GM19240 (cell line): ENCODE measurements at regions not wholly inside any gene's neighbourhood (a gene's known extent, or its start where the extent isn't known, plus 50 kb on each side); places are given as distances from the start of the nearest gene placed in this dataset.

Source experiments
- DNase-seq: peaks from one replicate; pipeline ENCODE4 v3.0.0; 2011; ENCODE audit warnings: low spot score; ENCODE audit not compliant: insufficient read length

DNA sequence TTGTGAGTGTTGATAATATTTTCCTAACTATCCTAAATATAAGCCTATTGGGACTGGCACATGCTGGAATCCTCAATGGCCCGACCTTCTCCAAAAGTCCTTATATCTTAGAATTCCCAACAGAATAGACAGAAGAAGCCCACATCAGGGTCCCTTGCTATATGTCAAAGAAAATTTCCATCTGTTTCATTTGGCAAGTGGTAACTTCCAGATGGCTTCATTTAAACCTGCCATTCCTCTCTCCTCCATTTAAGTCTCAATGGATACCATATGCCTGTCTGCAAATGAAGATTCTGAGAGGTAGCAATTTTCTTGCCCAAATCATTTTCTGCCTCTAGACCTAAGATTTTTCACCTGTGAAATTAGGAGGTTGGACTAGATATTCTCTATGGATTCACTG is 73.1 kb upstream of the KCNA4 start:
- DNase-seq: no peak

DNA sequence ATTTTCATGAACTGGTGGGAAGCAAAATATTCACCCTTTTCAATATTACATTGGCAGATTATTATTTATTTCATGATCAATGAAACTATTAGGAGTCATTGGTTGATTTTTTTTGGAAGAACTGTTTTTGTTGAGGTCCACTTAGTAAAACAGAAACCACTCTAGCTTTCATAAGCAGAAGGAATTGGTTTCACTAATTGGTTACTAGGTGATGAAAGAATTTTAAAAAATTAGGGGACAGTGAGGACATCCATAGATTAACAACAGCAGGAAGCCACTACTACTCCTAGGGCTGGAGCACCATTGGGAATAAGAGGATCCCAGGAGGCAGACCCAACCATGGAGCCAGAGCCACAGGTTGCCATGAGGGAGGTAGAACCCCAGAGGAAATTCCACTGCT is 74.4 kb upstream of the KCNA4 start:
- DNase-seq: no peak

DNA sequence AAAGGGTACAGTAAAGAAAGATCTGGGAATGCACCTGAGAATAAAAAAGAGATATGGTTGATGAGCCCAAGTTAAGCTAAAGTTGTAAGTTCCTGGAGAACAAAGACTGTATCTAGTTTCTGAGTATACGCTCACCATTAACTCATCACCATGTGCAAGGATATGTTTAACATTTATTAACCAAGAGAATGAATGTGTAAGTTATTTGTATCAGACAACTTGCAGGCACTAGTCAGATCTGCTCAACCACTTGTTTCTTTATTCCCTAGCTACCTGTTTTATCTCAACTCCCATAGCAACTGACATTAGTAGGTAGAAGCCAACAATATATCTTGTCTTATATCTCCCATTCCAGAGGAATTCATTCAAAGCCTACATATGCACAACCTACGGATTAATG is 74.9 kb upstream of the KCNA4 start:
- DNase-seq: no peak

DNA sequence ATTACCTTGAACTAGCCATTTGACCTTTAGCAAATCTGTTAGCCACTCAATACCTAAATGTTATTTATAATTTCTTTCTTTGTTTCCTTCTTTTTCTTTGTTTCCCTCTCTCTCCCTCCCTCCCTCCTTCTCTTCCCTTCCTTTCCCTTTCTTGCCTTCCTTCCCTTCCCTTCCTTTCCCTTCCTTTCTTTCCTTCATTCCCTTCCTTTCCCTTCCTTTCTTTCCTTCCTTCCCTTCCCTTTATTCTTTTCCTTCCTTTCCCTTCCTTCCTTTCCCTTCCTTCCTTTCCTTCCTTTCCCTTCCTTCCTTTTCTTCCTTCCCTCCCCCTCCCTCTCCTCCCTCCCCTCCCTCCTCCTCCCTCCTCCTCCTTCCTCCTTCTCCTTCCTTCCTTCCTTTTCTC is 75.7 kb upstream of the KCNA4 start:
- no peak for DNase-seq

DNA sequence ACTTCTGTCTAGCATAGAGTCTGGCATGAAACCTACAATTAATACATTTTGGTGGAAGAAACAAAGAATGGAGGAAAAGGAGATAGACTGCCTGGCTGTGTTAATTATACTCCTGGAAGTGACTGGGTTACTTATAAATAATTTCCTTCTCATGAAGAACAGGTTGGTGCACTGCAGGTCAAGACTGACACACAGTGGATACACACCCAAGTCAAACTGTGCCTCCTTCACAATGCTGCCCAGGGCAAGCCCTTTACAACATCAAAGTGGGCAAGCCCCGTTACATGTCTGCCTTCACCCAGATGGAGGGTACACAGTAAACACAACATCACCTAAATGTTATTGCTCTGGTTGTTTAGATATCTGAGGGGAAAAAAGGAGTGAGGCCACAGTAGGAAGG is 83.7 kb upstream of the KCNA4 start:
- DNase-seq: no peak

DNA sequence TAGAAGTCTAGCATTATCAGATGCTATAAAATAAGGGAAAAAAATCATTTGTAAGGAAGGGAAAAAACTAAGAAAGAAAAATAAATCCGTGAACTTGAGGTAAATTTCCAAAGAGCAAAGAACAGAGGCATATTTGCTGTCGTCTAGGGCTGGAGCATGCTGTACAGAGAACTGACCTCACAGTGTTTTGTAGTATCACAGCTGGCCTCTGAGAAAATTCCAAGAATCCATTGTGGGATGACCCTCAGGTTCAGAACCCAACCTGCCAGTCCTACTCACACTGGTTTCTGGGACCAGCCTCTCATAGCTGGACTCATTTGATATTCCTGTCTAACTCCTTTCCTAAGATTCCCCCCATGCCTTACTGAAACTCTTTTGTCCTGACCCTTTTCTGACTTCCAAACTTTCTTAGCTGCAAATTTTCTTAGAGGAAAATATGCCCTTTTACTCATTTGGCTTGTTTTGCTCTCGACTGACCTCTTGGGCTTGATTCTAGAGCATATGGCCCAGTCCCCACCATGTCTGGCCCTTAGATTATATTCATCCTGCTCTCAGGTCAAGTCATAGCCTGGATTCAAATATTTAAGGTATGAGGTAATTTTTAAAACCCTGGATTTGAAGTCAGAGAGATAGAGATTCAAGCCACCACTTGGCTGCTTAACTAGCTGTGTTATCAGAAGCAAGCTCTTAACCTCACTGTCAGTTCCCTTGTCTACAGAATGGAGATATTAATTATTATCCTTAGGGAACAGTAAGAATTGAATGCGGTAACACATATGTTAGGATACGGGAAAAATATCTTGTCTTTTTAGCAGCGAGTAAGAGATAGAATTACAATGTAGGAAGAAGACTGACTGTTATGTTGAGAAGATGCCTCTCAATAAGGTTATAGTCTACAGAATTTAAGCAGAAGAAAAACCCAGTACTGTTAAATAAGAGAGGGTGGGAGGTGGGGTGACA is 89.7 kb upstream of the KCNA4 start:
- DNase-seq: no peak

DNA sequence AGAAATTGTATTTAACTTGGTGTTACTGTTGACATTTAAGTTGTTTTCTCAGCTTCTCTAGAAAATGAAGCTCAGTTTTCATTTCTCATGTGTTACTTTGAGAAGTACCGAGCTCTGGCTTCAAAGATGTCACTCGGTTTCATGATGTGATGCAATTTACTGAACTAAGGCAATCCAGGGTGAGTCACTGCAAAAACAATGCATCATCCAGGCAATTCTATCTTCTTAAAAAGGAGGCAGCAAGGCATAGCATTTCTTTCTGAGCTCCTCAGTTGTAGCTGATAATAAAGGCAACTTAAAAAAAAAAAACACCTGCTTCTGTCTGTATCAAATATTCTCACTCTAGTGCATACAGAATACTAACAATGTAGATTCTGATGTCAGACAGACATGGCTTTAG is 91.1 kb upstream of the KCNA4 start:
- no peak for DNase-seq

DNA sequence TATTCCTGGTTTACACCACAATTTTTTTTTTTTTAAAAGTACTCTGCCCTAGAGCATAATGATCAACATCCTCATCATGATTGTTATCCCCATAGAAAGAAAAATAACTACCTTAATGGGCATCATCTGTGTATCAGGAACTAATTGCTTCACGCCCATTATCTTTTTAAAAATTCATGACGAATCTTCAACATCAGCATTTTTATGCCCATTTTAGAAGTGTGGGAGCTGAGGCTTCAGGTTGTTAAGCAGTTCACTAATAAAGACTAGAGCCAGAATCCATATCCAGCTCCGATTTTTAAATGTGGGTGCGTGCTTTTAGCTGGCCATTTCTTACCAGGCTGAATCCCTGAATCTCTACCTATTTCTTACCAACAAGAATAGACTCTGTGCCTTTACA is 92.9 kb upstream of the KCNA4 start:
- DNase-seq: no peak

DNA sequence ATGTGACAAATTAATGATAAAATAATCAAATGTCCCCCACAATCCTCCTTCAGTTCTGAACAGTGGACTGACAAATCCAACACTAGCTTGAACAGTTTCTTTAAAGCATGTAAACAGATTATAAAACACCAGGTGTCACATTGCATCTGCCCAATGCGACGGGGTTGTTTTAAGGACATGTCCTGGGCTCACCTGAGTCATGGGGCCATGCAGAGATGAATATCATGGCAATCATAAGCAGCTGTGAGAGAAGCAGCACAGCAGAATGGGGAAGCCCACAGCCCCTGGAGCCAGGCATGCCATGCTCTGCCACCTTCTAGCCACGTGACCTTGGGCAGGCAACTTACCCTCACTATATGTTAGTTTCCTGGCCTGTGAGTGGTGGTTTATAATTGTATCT is 93.9 kb upstream of the KCNA4 start:
- DNase-seq: no peak

DNA sequence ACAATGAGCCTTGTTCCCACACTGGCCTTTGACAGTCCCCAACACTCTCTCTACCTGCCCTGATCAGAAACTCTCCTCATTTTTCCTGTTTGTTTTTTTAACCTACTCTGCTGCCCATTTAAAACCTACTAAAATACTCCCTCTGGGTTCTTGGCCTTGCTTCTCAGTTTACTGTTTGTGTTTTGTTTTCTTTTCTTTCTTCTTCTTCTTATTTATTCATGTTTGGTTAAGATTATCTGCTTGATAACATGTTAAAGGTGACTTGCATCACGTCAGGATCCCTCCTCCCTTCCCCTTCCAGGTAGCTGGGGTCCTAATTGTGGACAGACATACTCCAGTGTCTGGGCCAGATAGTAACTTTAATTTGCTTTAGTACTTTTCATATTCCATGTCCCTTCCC is 95.0 kb upstream of the KCNA4 start:
- DNase-seq: no peak

DNA sequence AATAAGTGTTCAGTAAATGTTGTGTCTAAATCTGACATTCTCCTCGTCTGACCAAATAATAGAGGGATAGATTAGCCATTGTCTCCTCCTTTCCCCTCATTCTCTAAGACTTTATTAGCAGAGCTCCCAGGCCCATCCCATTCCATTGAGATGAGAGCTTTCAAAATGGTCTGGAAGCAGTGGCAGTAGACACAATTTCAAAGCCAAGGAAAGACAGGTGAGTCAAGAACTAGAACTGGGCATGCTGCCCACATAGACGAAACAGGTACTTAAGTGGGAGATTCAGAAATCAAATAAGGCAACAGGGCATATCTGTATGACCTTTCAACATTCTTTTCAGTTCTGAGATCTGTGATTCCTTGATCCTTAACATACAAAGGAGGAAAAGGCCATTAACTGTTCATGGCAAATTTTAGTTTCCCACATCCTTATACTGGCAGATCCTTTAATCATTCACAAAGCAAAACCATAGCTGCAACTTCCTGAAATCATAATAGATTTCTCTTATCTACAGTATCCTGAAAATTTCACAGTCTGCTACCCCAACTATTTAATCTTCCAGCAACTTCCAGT is 96.6 kb upstream of the KCNA4 start:
- no peak for DNase-seq

DNA sequence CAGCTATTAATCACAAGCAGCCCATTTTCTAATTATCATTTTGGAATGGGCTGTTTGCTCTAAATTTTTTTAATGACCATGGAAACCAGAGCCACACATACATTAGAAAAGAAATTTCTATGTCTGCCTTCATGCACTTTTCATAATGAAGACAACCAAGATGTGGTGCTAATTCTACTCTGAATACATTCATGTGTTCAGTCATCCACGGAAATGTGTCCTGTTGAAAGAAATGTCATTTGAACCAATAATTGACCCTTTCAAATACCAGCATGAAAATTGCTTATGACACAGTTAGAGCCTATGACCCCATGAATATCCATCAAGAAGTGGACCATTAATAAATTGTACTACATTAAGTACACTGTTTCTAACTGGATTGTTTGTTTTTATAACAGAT is 99.7 kb upstream of the KCNA4 start:
- no peak for DNase-seq

DNA sequence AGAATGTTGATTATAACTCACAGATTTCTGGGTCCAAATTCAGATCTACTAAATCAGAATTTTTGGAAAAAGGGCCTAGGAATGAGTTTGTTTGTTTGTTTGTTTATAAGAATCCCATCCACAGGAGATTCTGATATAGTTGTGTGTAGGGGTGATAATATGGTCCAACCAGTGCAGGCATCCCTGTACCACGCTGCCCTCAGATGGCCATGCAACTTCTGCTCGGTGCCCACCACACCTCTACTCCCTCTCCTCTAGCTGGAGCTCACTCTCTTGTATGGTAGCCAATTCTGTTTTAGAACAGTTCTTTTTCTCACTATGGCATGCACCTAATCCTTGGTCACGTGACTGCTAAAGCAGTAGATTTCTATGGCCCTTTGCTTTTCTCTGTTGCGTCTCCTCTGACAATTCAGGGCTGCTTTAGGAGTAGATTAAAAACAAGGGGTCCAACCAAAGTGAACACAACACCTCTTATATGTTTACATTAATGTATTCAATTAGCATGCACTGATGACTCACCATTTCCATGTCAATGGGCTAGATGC is 103.3 kb upstream of the KCNA4 start:
- no peak for DNase-seq

DNA sequence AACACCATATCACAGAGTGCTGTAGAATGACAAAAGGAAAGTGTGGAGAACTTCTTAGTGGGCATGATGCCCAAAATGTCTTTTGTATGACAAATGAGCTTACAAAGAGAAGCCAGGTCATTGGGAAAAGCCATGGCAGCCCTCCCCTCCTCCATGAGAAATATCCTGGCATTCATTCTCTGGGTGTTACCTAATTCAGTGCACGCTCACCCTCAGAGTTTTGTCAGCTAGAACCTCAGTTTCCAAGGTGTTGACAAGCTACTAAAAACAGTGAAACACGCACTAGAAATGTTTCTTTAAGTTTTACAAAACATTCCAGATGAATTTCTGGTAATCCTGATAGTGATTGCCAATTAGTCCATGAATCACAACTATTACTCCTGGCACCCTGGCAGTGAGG is 105.4 kb upstream of the FSHB start:
- DNase-seq: no peak

DNA sequence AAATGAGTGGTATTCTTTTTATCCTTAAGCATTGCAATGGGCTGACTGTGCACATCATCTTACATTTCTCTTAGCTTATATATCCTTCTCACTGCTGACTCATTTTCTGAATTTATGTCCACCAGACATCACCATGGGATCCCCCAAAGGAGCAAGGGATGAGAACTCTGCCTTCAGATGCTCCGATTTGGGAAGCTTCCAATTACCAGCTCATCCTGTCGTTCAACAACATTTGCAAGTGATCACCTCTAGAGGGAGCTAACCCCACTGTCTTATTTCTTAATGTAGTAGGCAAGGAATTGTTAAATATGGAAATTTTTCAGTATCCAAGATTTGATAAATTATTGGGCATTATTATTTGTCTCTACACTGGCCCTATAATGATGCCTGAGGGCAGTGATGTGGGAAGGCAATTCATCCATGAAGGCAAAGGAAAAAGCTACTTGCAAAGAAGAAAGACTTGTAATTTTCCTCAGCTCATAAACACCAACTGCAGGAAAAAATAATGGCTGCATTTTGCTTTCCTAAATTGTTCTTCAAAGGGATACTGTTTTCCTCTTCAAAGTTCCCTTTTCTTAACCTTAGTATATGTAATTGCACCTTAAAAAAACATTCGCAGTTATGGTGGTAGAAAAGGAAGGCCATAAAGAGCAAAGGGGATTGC is 102.4 kb upstream of the FSHB start:
- DNase-seq: no peak

DNA sequence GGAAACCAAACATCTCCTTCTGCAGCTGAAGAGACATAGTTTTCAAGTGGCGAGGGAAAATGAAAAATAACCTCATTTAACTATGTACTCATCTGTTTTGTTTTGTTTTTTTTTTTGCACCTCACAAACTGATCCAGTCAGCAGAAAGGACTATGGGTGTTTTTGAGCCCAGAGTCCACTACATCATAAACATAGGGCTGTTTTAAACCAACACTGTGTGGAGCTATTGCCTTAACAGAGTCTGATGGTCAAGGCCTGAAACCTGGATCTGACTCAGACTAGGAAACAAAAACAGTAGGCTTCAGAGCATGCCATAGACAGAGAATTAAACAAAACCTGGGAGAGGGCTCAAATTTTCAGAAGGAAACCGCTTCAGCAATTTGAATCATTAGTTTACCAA is 99.3 kb upstream of the FSHB start:
- no peak for DNase-seq

DNA sequence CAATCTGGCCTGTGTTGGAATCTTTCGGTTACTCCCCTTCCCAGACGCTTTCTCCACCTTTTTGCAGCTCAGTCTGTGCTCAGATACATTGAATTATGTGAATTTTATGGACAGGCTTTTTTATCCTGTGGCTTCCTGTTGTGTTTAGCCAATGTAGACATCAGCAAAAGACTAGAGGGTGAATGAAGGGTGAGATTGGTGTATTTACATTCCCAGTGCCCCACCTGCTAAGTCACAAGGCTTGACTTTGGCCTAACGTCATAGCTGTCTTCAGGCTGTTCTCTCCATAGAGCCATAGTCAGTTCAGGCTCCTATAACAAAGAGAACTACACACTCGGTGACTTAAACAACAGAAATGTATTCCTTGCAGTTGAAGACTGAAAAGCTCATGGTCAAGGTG is 97.5 kb upstream of the FSHB start:
- no peak for DNase-seq

DNA sequence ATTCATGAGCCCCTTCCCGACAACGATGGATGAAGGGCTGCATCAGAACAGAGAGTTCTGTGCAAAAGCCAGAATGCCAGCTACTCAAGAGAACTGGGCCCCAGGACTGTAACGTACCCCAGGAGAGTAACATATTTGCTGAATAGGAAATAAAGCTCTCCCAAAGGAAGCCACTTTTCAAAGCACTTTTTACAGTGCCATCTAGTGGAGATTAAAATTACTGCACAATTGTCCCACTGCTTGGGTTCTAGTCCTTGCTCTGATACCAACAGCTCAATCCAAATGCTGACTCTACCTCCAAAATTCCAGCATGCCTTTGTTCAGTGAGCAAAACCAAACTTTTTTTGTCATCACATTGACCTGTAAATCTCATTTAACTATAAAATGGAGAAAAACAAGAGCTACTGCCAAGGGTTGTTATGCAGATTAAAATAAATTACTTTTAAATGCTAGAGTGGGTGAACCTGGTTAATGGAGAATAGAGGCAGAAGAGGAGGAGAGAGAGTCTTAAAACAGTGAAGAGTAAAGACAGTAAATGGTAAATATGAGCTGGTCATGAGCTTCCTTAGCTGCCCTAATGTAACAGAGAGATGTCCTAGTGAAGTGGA is 87.6 kb upstream of the FSHB start:
- peak; percentile 5 for DNase-seq

DNA sequence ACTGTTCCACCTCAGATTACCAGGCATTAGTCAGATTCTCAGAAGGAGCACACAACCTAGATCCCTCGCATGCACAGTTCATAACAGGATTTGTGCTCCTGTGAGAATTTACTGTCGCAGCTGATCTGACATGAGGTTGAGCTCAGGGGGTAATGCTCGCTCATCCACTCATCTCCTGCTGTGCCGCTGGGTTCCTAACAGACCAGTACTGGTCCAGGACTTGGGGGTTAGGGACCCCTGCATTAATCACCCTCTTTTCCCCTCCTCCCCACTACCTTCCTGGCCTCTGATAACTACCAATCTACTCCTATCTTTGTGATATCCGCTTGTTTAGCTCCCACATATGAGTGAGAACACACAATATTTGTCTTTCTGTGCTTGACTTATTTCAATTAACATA is 83.5 kb upstream of the FSHB start:
- DNase-seq: no peak

DNA sequence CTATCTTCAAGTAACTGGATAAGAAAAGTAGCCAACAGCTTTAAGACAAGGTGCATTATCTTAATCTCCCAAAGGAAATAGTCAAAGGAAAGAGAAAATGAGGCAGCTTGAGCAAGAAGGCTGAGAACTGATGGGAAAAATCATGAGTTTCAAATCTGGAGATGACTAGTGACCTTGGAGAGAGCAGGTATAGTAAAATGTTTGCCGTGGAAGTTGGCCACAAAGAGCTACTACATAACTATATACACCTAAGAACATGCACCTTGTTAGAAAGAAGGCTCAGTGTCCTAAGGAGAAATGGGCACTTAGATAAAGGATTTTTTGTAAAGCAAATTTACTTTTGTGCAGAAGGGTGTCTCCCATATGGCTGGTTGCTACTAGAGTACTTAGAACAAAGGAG is 80.8 kb upstream of the FSHB start:
- DNase-seq: no peak

DNA sequence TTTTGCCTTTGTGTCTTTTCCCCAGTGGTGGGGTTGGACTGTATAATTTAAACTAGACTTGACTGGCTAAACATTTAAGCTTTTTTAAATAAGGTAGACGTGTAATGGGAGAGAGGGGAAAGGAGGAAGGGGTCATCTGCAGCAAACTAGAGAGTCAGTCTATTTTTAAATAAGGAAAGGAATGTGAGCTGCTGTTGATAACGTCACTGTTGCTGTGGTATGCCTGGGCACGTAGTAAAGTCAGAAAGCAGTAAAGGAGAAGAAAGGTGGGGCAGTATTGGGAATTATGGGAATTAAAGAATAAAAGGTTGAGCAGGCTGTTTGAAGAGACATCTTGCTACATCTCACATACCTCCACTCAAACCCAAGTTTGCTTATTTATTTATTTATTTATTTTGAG is 80.4 kb upstream of the FSHB start:
- DNase-seq: no peak

DNA sequence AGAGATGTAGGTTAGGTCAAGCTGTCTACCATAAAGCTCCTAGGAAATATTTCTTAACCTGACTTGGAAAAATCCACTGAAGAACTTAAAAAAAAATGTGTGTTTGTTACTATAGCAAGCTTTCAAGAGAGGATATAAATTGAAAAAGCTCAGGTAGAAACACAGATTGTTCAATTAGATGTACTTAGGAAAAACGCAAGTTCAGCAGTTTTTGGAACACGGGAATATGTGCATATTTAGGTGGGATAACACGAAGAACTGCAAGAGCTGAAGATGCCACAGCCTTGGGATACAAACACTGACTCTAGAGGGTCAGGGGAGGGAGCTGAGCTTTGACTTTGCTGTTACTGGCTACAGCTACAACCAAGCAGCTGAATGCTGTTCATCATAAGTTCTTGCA is 77.8 kb upstream of the FSHB start:
- DNase-seq: no peak
